ENCODE measurements at regions not wholly inside any gene's neighbourhood (a gene's known extent, or its start where the extent isn't known, plus 50 kb on each side); places are given as distances from the start of the nearest gene placed in this dataset.
"Not testable (repeated sequence)": the region's sequence is repeated elsewhere in the genome, so short reads cannot be mapped to it uniquely, and the experiment has no call there.

GRCh38 chr15:95684693-95685115, 645.8 kb upstream of the NR2F2 start:
- no peak for DNase-seq

GRCh38 chr15:95687061-95687460, 643.4 kb upstream of the NR2F2 start:
- no peak for DNase-seq

DNA sequence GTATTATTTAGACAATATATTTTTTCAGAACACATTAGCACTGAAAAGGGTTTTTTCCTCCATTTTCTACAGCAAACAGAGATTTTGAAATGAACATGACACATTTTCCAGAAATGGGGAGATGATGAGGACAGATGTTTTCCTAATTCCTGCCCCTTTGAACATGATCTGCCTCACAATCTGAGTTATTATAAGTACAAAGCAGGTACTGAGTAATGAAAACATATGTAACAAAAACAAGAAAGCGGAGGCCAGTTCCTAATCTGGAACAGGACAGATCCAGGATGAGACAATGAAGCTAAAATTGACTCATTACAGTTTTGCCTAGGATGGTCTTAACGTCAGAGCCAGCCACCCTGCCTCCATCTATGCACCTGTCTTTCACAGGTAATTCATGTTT, 642.8 kb upstream of the NR2F2 start:
- DNase-seq: no peak

- DNase-seq: no peak
Measured at GRCh38 chr15:95690631-95691340, 639.7 kb upstream of the NR2F2 start.

GRCh38 chr15:95693917-95694316, 636.6 kb upstream of the NR2F2 start:
- DNase-seq: no peak

- no peak for DNase-seq
Measured at GRCh38 chr15:95698230-95698629, 632.3 kb upstream of the NR2F2 start.

- DNase-seq: no peak
Measured at GRCh38 chr15:95698951-95699350, 631.5 kb upstream of the NR2F2 start.

DNA sequence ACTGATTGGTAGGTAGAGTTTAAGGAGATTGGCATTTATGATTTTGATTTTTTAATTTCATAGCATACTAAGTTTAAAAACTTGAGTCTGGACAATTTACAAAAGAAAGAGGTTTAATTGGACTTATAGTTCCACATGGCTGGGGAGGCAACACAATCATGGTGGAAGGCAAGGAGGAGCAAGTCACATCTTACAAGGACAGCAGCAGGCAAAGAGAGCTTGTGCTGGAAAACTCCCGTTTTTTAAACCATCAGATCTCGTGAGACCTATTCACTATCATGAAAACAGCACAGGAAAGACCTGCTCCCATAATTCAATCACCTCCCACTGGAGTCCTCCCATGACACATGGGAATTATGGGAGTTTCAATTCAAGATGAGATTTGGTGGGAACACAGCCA, 630.9 kb upstream of the NR2F2 start:
- DNase-seq: no peak

GRCh38 chr15:95700692-95701091, 629.8 kb upstream of the NR2F2 start:
- DNase-seq: not testable (repeated sequence)

- no peak for DNase-seq
Measured at GRCh38 chr15:95701410-95701809, 629.1 kb upstream of the NR2F2 start.

DNA sequence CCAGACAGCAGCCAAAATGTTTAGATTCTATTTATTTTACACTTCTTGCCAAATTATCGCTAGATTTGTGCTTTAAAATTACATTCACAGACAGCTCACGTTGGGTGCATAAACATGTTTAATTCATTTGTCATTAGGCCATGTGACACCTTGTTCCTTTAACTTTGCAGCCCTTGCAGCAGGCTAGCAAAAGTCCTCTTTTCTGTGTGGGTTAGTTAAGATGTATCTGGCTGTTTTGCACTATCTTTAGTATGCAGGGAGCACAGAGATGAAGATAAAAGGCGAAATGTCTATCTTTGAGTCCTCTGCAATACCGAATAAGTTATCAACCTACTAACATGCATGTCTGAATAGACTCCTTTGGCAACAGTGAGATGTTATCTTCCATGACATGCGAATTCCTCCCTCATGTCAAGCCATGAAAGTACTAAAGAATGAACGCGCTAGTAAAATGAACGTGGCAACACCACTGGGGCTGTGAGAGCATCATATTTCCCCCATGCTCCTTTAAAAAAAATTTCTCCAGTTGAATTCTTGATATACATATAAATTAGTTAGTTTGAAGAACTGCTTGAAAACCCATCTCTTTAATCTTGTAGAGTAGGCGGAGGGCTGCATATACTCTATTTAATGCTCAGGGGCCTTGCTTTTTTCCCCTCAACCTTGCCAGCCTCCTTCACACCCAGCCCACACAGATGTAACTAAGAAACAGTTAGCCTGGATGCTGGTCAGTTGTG, 620.4 kb upstream of the NR2F2 start:
- no peak for DNase-seq

DNA sequence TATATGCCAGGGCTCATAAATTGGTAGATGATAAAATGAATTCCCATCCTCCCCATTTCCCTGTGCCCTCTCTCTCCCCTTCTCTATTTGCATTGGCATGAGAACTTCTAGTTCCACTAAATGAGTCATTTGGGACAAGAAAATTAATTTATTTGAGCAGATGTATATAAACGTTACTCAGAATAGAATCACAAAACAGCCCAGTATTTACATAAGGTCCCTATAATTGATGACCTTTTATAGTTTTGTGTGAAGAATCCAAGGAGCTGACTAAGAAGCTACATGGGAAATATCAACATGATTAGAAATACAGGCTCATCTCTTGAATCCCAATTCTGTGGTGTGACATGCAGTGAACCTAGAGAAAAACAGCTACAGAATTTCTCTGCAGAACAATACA, 617.7 kb upstream of the NR2F2 start:
- no peak for DNase-seq

DNA sequence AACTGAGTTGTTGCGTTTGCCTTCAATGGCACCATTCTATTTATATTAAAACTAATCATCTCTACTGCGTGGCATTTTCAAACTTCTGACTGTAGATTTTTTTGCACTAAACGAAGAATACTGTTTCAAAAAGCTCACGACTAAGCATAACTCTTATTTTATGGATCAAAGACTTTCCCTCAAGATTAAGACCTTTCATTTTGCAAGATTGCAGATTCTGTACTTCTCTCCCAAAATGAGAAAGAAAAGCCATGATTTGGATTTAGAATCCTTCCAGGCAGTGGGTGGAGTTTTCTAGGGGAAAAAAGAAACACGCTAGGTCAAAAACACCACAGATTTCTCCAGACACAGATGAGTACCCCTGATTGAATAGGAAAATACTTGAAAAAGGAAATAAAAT, 617.2 kb upstream of the NR2F2 start:
- DNase-seq: no peak

GRCh38 chr15:95715116-95715903, 615.2 kb upstream of the NR2F2 start:
- DNase-seq: no peak

- DNase-seq: no peak
Measured at GRCh38 chr15:95715906-95716656, 614.4 kb upstream of the NR2F2 start.

- no peak for DNase-seq
Measured at GRCh38 chr15:95716708-95717107, 613.8 kb upstream of the NR2F2 start.

DNA sequence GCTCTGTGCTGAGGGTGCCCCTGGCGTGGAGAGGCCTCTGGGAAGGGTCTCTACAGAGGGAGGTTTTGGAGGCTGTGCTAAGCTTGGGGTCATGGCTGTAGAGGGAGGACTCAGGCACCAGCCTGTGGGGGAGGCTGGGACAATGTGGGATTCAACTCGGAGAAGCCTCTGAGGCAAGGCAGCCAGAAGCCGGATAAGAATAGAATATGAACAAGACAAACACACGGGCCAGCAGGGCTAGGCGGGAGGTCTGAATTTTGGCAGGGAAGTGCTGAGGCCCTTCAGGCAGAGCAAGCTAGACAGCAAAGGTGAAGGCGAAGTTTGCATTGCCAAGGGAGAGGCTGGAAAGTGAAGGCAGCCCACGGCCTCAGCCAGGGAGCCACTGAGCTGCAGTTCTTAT, 612.1 kb upstream of the NR2F2 start:
- DNase-seq: no peak

- no peak for DNase-seq
Measured at GRCh38 chr15:95724908-95725633, 605.4 kb upstream of the NR2F2 start.

DNA sequence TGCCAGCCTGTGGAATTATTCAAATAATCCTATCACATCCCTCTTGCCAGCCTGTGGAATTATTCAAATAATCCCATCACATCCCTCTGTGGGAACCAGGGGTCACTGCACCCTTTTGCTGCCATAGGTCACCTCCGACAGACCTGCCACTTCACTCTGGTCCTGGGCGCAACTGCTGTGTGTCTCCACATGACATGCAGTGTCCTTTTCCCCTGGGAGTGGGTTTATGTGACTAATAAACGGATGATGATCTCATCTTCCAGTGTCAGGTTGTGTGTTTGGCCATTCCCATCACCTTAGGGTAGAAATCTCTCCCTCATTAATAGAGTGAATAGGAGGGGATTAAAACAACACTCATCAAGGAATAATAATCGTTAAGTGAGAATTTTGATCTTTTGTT, 603.6 kb upstream of the NR2F2 start:
- DNase-seq: no peak

GRCh38 chr15:95733931-95734330, 596.6 kb upstream of the NR2F2 start:
- no peak for DNase-seq

DNA sequence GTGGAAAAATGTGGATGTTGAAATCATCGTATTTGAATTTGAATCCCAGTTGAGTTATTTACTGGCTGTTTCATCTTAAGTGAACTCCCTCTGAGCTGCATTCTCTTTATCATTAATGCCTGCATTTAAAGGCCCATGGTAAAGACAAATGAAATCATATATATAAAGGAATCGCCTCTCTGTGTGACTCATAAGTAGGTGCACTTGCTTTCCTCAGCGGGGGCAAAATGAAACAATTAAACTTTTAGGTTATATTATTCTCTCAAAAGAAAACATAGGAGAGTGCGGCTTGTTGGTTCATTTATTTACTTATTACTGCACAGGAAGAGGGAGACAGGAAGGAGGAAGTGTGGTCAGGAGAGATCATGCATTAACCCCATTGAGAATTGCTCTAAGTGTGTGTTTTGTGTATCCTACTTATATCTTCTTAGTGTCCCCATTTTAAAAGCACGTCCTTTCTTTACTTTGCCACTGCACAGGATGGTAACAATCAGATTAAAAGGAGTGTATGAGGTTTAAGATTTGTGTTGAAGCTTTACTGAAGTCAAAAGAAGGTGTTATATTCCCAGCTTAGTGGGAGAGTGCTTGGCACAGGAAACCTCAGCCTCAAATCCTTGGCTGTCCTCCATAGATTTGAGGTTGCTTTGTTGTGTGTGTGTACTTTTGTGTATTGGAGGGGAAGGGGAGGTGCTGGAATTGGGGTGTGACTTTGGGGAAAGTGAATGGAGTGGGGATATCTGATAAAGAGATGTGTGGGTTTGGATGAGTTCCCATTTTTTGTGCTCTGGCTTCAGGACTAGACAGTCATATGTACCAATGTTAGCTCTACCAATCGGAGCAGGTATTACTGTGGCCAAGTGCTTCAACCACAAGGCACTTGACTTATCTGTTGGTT, 595.8 kb upstream of the NR2F2 start:
- no peak for DNase-seq

Measured in stimulated activated naive CD4-positive, alpha-beta T cell treated with Interleukin-2 at 50 U/mL for 16 hours (primary cell).